ENCODE measurements at regions not wholly inside any gene's neighbourhood (a gene's known extent, or its start where the extent isn't known, plus 50 kb on each side); places are given as distances from the start of the nearest gene placed in this dataset.

- no peak overlapping the region for H3K27ac ChIP-seq (ENCODE audit: control insufficient read depth, insufficient read depth, low read length)
- no peaks in the 10 kb centered on the region for H3K27me3 ChIP-seq (ENCODE audit: control insufficient read depth, extremely low read depth, insufficient read depth, low read length)
- no peak for DNase-seq (ENCODE audit: low read depth, low spot score)
- H3K79me2 ChIP-seq (ENCODE audit: control insufficient read depth, insufficient read depth, low read length): no peaks in the 10 kb centered on the region
- no peaks in the 10 kb centered on the region for H4K20me1 ChIP-seq (ENCODE audit: control insufficient read depth, extremely low read depth, insufficient read depth, low read length)
- H3K9ac ChIP-seq (ENCODE audit: control insufficient read depth, extremely low read depth, insufficient read depth, low read length): no peak overlapping the region
- no peak overlapping the region for H2AFZ ChIP-seq (ENCODE audit: control insufficient read depth, low read length)
- H3K36me3 ChIP-seq (ENCODE audit: control insufficient read depth in 2 of 2, extremely low read depth in 1 of 2, insufficient read depth in 2 of 2, low read length in 2 of 2): no peaks in the 10 kb centered on the region
- no peaks in the 10 kb centered on the region for H3K4me1 ChIP-seq (ENCODE audit: control insufficient read depth, extremely low read depth, insufficient read depth, low read length)
- H3K9me1 ChIP-seq (ENCODE audit: control insufficient read depth, extremely low read depth, insufficient read depth, low read length): no peaks in the 10 kb centered on the region
- dilution Hi-C loops (cut with MboI; ENCODE audit: extremely low pct_ligation_motif_present, low sequenced_read_pairs): no loop called here
- TF ChIP-seq EZH2 (IDR thresholded peaks at IDR 0.05; ENCODE audit: low read length): no peak
- TF ChIP-seq CTCF (optimal IDR thresholded peaks at IDR 0.05 in 1 of 3, IDR thresholded peaks at IDR 0.05 in 1 of 3, conservative IDR thresholded peaks at IDR 0.05 in 1 of 3; ENCODE audit: extremely low read depth in 1 of 3, insufficient read depth in 2 of 3, low read length in 3 of 3): no peak
- FAIRE-seq: no peak
- H3K4me3 ChIP-seq (ENCODE audit: control insufficient read depth in 2 of 3, extremely low read depth in 1 of 3, insufficient read depth in 2 of 3, low read depth in 1 of 3, low read length in 3 of 3): no peak overlapping the region
- no peak overlapping the region for H3K4me2 ChIP-seq (ENCODE audit: control insufficient read depth, extremely low read depth, insufficient read depth, low read depth, low read length)
- H3K9me3 ChIP-seq (ENCODE audit: control insufficient read depth, low read depth, low read length): no peaks in the 10 kb centered on the region
These were observed 512.3 kb upstream of the MPDZ start for GRCh38 chr9:13791816-13792215.

- Histone ChIP-seq H3K4me1 (ENCODE audit: control insufficient read depth, extremely low read depth, insufficient read depth, low read length) (no peaks in the 10 kb centered on the region), H3K9me1 (ENCODE audit: control insufficient read depth, extremely low read depth, insufficient read depth, low read length) (no peaks in the 10 kb centered on the region), H3K9ac (ENCODE audit: control insufficient read depth, extremely low read depth, insufficient read depth, low read length) (no peak overlapping the region), H3K9me3 (ENCODE audit: control insufficient read depth, low read depth, low read length) (no peaks in the 10 kb centered on the region), H3K4me2 (ENCODE audit: control insufficient read depth, extremely low read depth, insufficient read depth, low read depth, low read length) (no peak overlapping the region), H4K20me1 (ENCODE audit: control insufficient read depth, extremely low read depth, insufficient read depth, low read length) (no peaks in the 10 kb centered on the region), H3K36me3 (ENCODE audit: control insufficient read depth in 2 of 2, extremely low read depth in 1 of 2, insufficient read depth in 2 of 2, low read length in 2 of 2) (no peaks in the 10 kb centered on the region), H2AFZ (ENCODE audit: control insufficient read depth, low read length) (no peak overlapping the region), H3K27me3 (ENCODE audit: control insufficient read depth, extremely low read depth, insufficient read depth, low read length) (no peaks in the 10 kb centered on the region), H3K27ac (ENCODE audit: control insufficient read depth, insufficient read depth, low read length) (no peak overlapping the region), H3K4me3 (ENCODE audit: control insufficient read depth in 2 of 3, extremely low read depth in 1 of 3, insufficient read depth in 2 of 3, low read depth in 1 of 3, low read length in 3 of 3) (no peak overlapping the region), H3K79me2 (ENCODE audit: control insufficient read depth, insufficient read depth, low read length) (no peaks in the 10 kb centered on the region)
- dilution Hi-C loops (cut with MboI; ENCODE audit: extremely low pct_ligation_motif_present, low sequenced_read_pairs): no loop called here
- TF ChIP-seq CTCF (optimal IDR thresholded peaks at IDR 0.05 in 1 of 3, IDR thresholded peaks at IDR 0.05 in 1 of 3, conservative IDR thresholded peaks at IDR 0.05 in 1 of 3; ENCODE audit: extremely low read depth in 1 of 3, insufficient read depth in 2 of 3, low read length in 3 of 3): no peak
- no peak for TF ChIP-seq EZH2 (IDR thresholded peaks at IDR 0.05; ENCODE audit: low read length)
- no peak for DNase-seq (ENCODE audit: low read depth, low spot score)
- FAIRE-seq: no peak
These were observed 510.6 kb upstream of the MPDZ start for GRCh38 chr9:13790055-13790454.

Measured in keratinocyte (primary cell).